GM19043 (cell line): ENCODE measurements at regions not wholly inside any gene's neighbourhood (a gene's known extent, or its start where the extent isn't known, plus 50 kb on each side); places are given as distances from the start of the nearest gene placed in this dataset.
"Not testable (repeated sequence)": the region's sequence is repeated elsewhere in the genome, so short reads cannot be mapped to it uniquely, and the experiment has no call there.

Experiments used
- ATAC-seq: cut with Tn5 transposase; IDR thresholded peaks from one replicate; pipeline ENCODE4 v1.9.1; 2021; ENCODE audit warnings: low read depth; ENCODE audit not compliant: unreplicated experiment

DNA sequence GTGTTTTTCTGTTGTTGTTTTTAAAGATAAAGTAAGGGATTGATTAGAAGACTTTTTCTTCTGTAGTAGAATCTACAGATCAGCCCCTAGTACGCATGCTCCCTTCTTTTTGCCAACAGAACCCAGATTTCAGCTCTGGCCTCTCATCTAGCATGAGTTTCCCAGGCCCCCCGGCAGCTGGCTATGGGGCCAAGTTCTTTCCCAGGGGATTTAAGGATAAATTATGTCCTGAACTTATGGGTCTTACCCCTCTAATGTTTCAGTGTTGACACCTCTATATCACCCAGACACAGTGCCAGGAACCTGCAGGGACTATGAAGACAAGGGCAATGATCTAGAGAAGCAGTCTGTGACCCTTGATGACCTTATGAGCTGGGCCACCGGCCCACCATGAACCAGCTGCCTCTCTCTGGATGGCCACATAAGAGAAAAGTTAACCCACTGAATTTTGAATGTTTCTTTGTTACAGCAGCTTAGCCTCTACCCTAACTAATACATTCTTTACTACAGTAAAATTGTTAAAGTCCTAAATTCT lies 150.5 kb downstream of the UNC5CL start:
- ATAC-seq, result no peak

- no peak for ATAC-seq
Observed at GRCh38 chr6:40887792-40888340, 151.2 kb downstream of the UNC5CL start.

GRCh38 chr6:40887079-40887791 lies 151.8 kb downstream of the UNC5CL start:
- ATAC-seq, result no peak

GRCh38 chr6:40885139-40885774 lies 153.8 kb downstream of the UNC5CL start:
- no peak for ATAC-seq

- no peak for ATAC-seq
Observed at GRCh38 chr6:40882323-40882997, 156.6 kb downstream of the UNC5CL start.

DNA sequence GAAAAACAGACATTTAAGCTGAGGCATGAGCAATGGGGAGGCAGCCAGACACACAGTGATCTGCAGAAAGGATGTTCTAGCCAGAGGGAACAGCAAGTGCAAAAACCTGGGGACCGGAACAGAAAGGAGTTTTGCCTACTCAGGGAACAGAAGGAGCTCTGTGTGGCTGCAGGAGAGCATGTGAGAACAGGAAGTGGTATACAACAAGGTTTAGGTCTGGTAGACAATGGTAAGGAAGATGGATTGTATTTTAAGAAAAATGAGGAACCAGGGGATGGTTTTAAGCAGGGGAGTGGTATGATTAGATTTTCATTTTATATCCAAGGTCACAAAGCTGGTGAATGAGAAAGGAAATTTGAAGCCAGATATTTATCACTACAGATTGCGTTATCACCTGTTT lies 157.5 kb downstream of the UNC5CL start:
- no peak for ATAC-seq

- ATAC-seq, result no peak
Observed at GRCh38 chr6:40880906-40881305, 158.1 kb downstream of the UNC5CL start.

- no peak for ATAC-seq
Observed at GRCh38 chr6:40879169-40879568, 159.9 kb downstream of the UNC5CL start.

DNA sequence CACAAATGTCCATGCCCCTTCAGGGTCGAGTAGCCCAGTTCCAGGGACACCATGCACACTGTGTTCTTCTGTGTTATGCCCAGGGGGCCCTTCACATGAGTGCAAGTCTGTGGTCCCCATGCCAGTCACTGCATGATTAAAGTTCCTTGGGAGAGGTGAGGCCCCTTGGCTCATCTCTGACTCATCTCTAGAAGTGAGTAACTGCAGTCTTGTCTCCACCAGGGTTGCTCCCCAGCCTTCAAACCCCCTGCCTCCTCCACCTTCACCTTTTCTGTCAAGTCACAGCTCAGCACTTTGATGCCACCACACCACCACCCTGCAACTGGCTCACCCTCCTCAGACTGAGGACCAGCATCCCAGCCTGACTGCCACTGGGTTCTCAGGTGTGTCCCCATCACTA lies 161.7 kb downstream of the UNC5CL start:
- ATAC-seq, result no peak

DNA sequence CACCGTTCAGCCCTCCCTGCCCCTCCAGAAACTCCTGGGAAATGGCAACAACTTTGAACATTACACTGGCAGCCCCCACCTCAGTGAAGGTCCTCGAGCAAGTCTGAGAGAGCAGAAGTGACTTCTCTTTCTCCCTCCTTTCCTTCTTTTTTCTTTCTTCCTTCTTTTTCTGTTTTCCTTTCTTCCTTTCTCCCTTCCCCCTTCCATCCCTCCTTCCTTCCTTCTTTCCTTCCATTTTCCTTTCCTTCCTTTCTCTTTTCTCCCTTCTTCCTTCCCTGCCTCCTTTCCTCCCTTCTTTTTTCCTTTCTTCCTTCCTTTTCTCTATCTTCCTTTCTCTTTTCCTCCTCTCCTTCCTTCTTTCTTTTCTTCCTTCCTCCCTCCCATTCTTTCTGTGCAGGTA lies 162.7 kb downstream of the UNC5CL start:
- ATAC-seq, result no peak

- no peak for ATAC-seq
Observed at GRCh38 chr6:40874495-40874894, 164.5 kb downstream of the UNC5CL start.

- ATAC-seq, result no peak
Observed at GRCh38 chr6:40871424-40871823, 167.6 kb downstream of the UNC5CL start.

DNA sequence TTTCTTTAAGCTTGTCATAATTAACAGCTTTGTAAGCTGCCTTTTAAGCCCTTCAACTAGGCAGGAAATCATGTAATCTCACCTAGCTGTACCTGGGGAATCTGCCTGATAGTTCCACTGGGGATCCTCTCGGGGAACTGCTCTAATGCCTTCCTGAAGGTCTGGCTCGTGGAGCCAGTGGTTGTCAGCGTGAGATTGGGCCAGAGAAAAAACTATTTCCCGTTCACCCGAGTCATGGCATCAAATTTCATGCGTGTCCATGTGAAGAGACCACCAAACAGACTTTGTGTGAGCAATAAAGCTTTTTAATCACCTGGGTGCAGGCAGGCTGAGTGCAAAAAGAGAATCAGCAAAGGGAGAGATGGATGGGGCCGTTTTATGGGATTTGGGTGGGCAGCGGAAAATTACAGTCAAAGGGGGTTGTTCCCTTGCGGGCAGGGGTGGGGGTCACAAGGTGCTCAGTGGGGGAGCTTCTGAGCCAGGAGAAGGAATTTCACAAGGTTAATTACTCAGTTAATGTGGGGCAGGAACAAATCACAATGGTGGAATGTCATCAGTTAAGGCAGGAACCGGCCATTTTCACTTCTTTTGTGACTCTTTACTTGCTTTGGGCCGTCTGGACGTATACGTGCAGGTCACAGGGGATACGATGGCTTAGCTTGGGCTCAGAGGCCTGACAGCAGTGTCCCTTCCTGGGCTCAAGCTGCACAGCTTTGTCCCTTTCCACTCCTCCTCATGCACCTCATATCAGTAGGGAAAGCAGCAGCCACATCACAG lies 170.7 kb downstream of the UNC5CL start:
- not testable (repeated sequence) for ATAC-seq

DNA sequence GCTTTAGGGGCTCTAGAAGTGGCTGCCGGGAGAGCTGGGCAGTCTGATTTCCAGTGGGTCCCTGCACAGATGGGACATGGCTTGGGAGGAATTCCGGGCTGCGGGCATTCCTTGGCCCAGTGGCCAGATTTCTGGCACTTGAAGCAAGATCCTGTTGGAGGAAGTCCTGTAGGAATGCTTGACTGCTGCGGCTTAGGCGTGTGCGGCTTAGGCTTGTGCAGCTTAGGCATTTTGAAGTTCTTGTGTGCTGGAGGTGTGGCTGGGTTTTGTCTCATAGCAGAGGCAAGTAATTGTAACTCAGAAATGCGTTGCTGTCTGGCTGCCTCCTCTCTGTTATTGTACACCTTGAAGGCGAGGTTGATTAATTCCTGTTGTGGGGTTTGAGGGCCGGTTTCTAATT lies 171.5 kb downstream of the UNC5CL start:
- not testable (repeated sequence) for ATAC-seq

GRCh38 chr6:40865259-40865658 lies 173.8 kb downstream of the UNC5CL start:
- not testable (repeated sequence) for ATAC-seq

- ATAC-seq, result no peak
Observed at GRCh38 chr6:40860443-40860842, 178.6 kb downstream of the UNC5CL start.

DNA sequence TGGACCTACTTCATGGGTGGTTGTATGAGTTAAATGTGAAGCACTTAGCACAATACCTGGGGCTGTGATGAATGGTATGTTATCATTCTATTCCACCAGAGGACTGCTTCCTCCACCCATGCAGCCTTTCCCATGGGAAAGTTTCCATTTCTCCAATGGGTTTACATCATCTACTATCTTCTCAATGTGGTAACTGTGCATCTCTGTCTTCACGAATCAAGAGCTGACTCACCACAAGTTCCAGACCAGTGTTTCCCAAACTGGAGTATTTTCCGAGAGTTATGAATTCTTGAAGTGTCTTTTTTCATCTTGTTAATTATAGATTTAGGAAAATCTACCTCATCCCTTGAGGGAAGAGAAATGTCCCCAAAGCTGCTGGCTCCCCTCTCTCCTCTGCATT lies 182.8 kb downstream of the UNC5CL start:
- no peak for ATAC-seq

DNA sequence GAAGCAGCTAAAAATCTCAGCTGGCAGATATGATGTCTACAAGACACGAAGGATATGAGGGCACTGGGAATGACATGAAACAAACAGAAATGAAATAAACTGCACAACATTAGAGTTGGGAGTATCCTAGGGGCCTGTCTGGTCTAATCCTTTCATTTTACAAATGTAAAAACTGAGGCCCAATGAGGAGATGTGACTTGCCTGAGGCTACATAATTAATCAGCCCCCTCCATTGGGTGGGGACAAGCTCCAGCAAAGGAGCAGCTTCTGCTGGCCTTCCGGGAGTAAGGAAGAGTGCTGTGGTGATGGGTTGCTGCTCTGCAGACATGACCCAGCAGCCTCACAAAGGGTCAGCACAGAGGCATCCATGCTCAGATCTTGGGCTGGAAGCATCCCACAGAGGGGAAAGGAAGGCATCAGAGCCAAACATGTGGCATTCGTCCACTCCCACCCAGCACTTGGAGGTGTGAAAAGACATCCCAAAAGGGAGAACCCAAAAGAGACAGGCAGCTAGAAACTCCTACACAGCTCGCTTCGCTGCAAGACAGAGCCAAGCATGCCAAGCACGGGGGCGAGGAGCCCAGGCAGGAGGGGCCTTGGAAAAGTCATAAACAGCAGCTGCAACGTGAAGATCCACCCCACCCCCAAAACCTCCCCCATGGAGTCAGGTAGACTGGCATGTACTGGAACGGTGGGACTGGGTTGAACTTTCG lies 183.7 kb downstream of the UNC5CL start:
- ATAC-seq, result no peak

DNA sequence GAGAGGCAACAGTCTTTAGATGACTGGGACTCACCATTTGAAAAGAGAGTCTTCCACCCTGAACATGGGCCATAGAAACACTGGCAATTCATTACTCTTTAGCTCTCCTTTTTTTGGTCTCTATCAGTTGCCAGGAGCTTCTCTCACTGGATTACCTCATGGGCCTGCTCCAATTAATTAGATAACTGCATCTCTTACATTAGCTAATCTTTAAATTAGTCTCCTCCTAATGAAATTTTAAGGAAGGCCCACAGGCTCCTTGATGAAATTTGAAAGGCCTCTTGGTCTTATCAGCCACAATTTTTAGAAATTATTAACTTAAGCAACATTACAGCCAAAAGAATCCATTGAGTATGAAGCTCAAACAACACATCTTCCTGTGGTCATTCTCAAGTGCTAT lies 184.4 kb downstream of the UNC5CL start:
- no peak for ATAC-seq
